AG04449 (cell line): ENCODE measurements at regions not wholly inside any gene's neighbourhood (a gene's known extent, or its start where the extent isn't known, plus 50 kb on each side); places are given as distances from the start of the nearest gene placed in this dataset.

Source experiments
- CTCF ChIA-PET: fragments of 350-600 bp; formaldehyde crosslinking; extraction: SDS; loops from one replicate; lab custom pipeline; 2021; ENCODE audit warnings: antibody characterized with exemption; lab: Yijun Ruan, JAX
- POLR2A ChIA-PET: fragments of 400-600, 350-600 bp; formaldehyde crosslinking; extraction: SDS; loops from one replicate; lab custom pipeline; 2020; ENCODE audit warnings: antibody characterized with exemption, inconsistent platforms; lab: Yijun Ruan, JAX
- DNase-seq: peaks from one replicate; pipeline ENCODE4 v3.0.0-alpha.2; 2010; ENCODE audit warnings: low read depth, low spot score
- H3K4me3 ChIP-seq: 2 replicates; pipeline ENCODE4 v1.5.1; 2011; ENCODE audit warnings: low read depth, mild to moderate bottlenecking, control low read depth, low read length
- CTCF ChIP-seq: IDR thresholded peaks from one replicate; pipeline ENCODE4 v1.5.1; 2011; ENCODE audit warnings: mild to moderate bottlenecking, moderate library complexity, low read length, control low read depth, inconsistent platforms; ENCODE audit not compliant: insufficient read depth; ENCODE audit errors: missing control alignments

DNA sequence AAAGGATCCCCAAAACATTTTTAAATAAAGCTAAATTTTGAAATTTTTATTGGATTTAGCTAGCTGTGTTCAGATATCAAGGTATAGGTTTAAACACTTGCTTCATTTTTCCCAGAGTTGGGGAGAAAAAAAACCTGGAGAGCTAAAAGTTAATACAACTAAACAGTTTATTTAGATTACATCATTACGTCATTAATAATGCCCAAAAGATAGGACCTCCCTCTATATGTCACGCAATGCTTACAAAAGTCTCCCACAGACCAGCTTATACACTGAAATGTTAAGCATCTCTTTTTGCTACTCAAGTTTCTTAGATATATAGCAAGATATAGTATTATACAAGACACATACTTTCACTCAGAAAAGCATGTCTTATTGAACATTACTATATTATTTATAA, 160.0 kb upstream of the SEMA3E start:
- no peak overlapping the region for H3K4me3 ChIP-seq
- no peak for TF ChIP-seq CTCF
- ChIA-PET CTCF (no interaction called here), POLR2A (no interaction called here)
- no peak for DNase-seq

DNA sequence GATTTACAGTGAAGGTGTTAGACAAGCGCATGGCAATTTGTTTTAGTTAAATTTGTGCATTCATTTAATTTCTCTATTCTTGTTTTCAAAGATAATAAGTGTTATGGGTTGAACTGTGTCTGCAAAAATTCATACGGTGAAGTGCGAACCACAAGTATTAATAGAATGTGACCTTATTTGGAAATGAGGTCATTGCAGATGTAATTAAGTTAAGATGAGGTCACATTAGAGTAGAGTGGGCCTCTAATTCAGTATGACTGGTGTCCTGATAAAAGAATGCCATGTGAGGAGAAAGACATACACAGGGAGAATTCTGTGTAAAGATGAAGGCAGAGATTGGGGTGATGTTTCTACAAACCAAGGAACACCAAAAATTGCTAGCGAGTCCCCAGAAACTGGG, 158.8 kb upstream of the SEMA3E start:
- POLR2A ChIA-PET, result no interaction called here
- CTCF ChIA-PET, result no interaction called here
- no peak for DNase-seq
- no peak overlapping the region for H3K4me3 ChIP-seq
- no peak for TF ChIP-seq CTCF

DNA sequence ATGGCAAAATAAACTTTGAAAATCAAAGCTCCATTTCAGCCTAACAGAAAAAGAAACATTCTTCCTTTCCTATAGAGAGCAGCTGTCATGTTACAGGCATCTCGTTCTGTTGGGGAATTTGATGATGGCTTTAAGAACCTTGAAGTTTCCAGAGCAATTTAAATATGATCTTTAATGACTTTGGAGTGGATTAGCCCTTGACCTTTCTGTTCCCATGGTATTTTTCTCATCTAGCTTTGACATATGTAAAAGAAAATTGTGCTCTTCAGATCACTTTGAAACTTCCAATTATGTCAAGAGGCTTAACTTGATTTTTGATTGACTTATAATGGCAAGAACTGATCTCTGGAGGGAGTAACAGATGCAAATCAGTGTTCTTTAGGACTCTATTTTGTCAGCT, 157.6 kb upstream of the SEMA3E start:
- H3K4me3 ChIP-seq, result no peak overlapping the region
- TF ChIP-seq CTCF, result no peak
- no peak for DNase-seq
- ChIA-PET POLR2A (no interaction called here), CTCF (no interaction called here)

DNA sequence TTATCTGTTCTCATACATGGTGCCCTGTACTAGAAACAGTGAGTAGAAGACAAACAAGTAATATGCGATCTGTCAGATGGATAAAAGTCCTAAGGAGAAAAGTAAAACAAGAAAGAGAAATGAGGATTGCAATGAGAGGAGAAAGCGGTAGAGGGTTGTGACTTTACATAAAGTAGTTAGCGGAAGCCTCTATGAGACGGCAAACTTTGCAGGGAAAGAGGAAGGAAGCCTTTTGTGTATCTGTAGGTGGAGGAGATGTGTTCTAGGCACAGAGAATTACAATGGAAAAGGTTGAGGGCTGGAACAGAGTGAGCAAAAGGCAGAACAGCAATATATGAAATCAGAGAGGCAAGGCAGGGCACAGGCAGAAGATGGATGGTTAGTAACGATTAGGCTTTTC, 150.4 kb upstream of the SEMA3E start:
- H3K4me3 ChIP-seq, result no peak overlapping the region
- DNase-seq, result no peak
- no peak for TF ChIP-seq CTCF
- ChIA-PET POLR2A (no interaction called here), CTCF (no interaction called here)

- no peak for DNase-seq
- TF ChIP-seq CTCF, result no peak
- H3K4me3 ChIP-seq, result no peak overlapping the region
- CTCF ChIA-PET, result no interaction called here
- POLR2A ChIA-PET, result no interaction called here
Measured at GRCh38 chr7:83798489-83798888, 149.6 kb upstream of the SEMA3E start.

- CTCF ChIA-PET, result no interaction called here
- DNase-seq, result no peak
- POLR2A ChIA-PET, result no interaction called here
Measured at GRCh38 chr7:83796760-83797159, 147.8 kb upstream of the SEMA3E start.

More at GRCh38 chr7:83796760-83797159, 147.8 kb upstream of the SEMA3E start:
- no peak for TF ChIP-seq CTCF
- no peak overlapping the region for H3K4me3 ChIP-seq
